Adipocyte (in vitro differentiated cells): ENCODE measurements at regions not wholly inside any gene's neighbourhood (a gene's known extent, or its start where the extent isn't known, plus 50 kb on each side); places are given as distances from the start of the nearest gene placed in this dataset.
"Not testable (repeated sequence)": the region's sequence is repeated elsewhere in the genome, so short reads cannot be mapped to it uniquely, and the experiment has no call there.

Experiments used
- DNase-seq: peaks from one replicate; pipeline ENCODE4 v3.0.0-alpha.2; 2015; ENCODE audit warnings: low read depth
- H3K27me3 ChIP-seq: replicated peaks from 2 replicates; pipeline ENCODE4 v1.7.0; 2013; ENCODE audit warnings: mild to moderate bottlenecking, low read length, moderate library complexity; ENCODE audit not compliant: control insufficient read depth, insufficient read depth
- H3K36me3 ChIP-seq: 2 replicates; pipeline ENCODE4 v1.7.0; 2013; ENCODE audit warnings: low read length, mild to moderate bottlenecking, moderate library complexity; ENCODE audit not compliant: control insufficient read depth, insufficient read depth, severe bottlenecking
- H3K4me1 ChIP-seq: 2 replicates; pipeline ENCODE4 v1.7.0; 2013; ENCODE audit warnings: mild to moderate bottlenecking, low read length, moderate library complexity; ENCODE audit not compliant: control insufficient read depth, insufficient read depth
- H3K4me3 ChIP-seq: 2 replicates; pipeline ENCODE4 v1.7.0; 2013; ENCODE audit warnings: mild to moderate bottlenecking, low read length, moderate library complexity
- H3K9ac ChIP-seq: 2 replicates; pipeline ENCODE4 v1.7.0; 2013; ENCODE audit warnings: mild to moderate bottlenecking, low read length, moderate library complexity
- H3K9me3 ChIP-seq: 2 replicates; pipeline ENCODE4 v1.7.0; 2013; ENCODE audit warnings: mild to moderate bottlenecking, low read length, moderate library complexity; ENCODE audit not compliant: control insufficient read depth

- Histone ChIP-seq H3K4me3 (no peak overlapping the region), H3K27me3 (peaks cover 2% of the 10 kb centered on the region), H3K36me3 (no peaks in the 10 kb centered on the region), H3K9me3 (peaks cover 15% of the 10 kb centered on the region), H3K9ac (no peak overlapping the region), H3K4me1 (peaks cover 30% of the 10 kb centered on the region)
- DNase-seq, result no peak
These were observed 72.5 kb upstream of the KIAA0040 start for GRCh38 chr1:175265091-175265490.

- H3K27me3 ChIP-seq, result peaks cover 2% of the 10 kb centered on the region
- no peak overlapping the region for H3K4me3 ChIP-seq
- DNase-seq, result peak; percentile 20
These were observed 70.0 kb upstream of the KIAA0040 start for GRCh38 chr1:175262621-175263020.

GRCh38 chr1:175256246-175256645, 63.7 kb upstream of the KIAA0040 start:
- not testable (repeated sequence) for DNase-seq, H3K4me1 ChIP-seq, H3K9me3 ChIP-seq, H3K9ac ChIP-seq, H3K36me3 ChIP-seq, H3K4me3 ChIP-seq, H3K27me3 ChIP-seq

More at GRCh38 chr1:175262621-175263020, 70.0 kb upstream of the KIAA0040 start:
- Histone ChIP-seq H3K9me3 (peaks cover 17% of the 10 kb centered on the region), H3K9ac (no peak overlapping the region), H3K4me1 (peaks cover 10% of the 10 kb centered on the region), H3K36me3 (no peaks in the 10 kb centered on the region)

GRCh38 chr1:175254190-175254589, 61.6 kb upstream of the KIAA0040 start:
- Histone ChIP-seq H3K4me1 (peaks cover 11% of the 10 kb centered on the region), H3K4me3 (no peak overlapping the region), H3K9ac (no peak overlapping the region), H3K36me3 (no peaks in the 10 kb centered on the region), H3K9me3 (no peaks in the 10 kb centered on the region), H3K27me3 (no peaks in the 10 kb centered on the region)
- no peak for DNase-seq

GRCh38 chr1:175252561-175252960, 60.0 kb upstream of the KIAA0040 start:
- H3K27me3 ChIP-seq, result no peaks in the 10 kb centered on the region

GRCh38 chr1:175250027-175250426, 57.5 kb upstream of the KIAA0040 start:
- H3K27me3 ChIP-seq, result no peaks in the 10 kb centered on the region
- H3K9ac ChIP-seq, result no peak overlapping the region
- DNase-seq, result no peak
- H3K9me3 ChIP-seq, result peaks cover under 1% of the 10 kb centered on the region
- H3K36me3 ChIP-seq, result no peaks in the 10 kb centered on the region
- peaks cover 12% of the 10 kb centered on the region for H3K4me1 ChIP-seq
- H3K4me3 ChIP-seq, result no peak overlapping the region

More at GRCh38 chr1:175252561-175252960, 60.0 kb upstream of the KIAA0040 start:
- DNase-seq, result no peak
- Histone ChIP-seq H3K9me3 (no peaks in the 10 kb centered on the region), H3K4me3 (no peak overlapping the region), H3K4me1 (peaks cover 12% of the 10 kb centered on the region), H3K9ac (no peak overlapping the region), H3K36me3 (no peaks in the 10 kb centered on the region)

GRCh38 chr1:175248036-175248435, 55.5 kb upstream of the KIAA0040 start:
- DNase-seq, H3K36me3 ChIP-seq: not testable (repeated sequence)

GRCh38 chr1:175247056-175247455, 54.5 kb upstream of the KIAA0040 start:
- not testable (repeated sequence) for H3K27me3 ChIP-seq, H3K4me3 ChIP-seq, H3K9ac ChIP-seq, DNase-seq, H3K36me3 ChIP-seq
- Histone ChIP-seq H3K4me1 (peaks cover 12% of the 10 kb centered on the region), H3K9me3 (peaks cover 18% of the 10 kb centered on the region)

More at GRCh38 chr1:175248036-175248435, 55.5 kb upstream of the KIAA0040 start:
- H3K4me3 ChIP-seq, H3K27me3 ChIP-seq, H3K9ac ChIP-seq: not testable (repeated sequence)
- peaks cover 18% of the 10 kb centered on the region for H3K9me3 ChIP-seq
- H3K4me1 ChIP-seq, result peaks cover 12% of the 10 kb centered on the region

- Histone ChIP-seq H3K27me3 (no peaks in the 10 kb centered on the region), H3K4me1 (peaks cover 11% of the 10 kb centered on the region), H3K9ac (no peak overlapping the region), H3K9me3 (peaks cover 18% of the 10 kb centered on the region), H3K4me3 (no peak overlapping the region), H3K36me3 (no peaks in the 10 kb centered on the region)
- no peak for DNase-seq
These were observed 52.7 kb upstream of the KIAA0040 start for GRCh38 chr1:175245324-175245723.

GRCh38 chr1:175244206-175244605, 51.6 kb upstream of the KIAA0040 start:
- H3K4me3 ChIP-seq, result no peak overlapping the region
- no peaks in the 10 kb centered on the region for H3K36me3 ChIP-seq
- DNase-seq, result no peak
- peaks cover under 1% of the 10 kb centered on the region for H3K4me1 ChIP-seq
- no peak overlapping the region for H3K9ac ChIP-seq
- peaks cover 18% of the 10 kb centered on the region for H3K9me3 ChIP-seq
- H3K27me3 ChIP-seq, result no peaks in the 10 kb centered on the region
